ENCODE measurements at regions not wholly inside any gene's neighbourhood (a gene's known extent, or its start where the extent isn't known, plus 50 kb on each side); places are given as distances from the start of the nearest gene placed in this dataset.

DNA sequence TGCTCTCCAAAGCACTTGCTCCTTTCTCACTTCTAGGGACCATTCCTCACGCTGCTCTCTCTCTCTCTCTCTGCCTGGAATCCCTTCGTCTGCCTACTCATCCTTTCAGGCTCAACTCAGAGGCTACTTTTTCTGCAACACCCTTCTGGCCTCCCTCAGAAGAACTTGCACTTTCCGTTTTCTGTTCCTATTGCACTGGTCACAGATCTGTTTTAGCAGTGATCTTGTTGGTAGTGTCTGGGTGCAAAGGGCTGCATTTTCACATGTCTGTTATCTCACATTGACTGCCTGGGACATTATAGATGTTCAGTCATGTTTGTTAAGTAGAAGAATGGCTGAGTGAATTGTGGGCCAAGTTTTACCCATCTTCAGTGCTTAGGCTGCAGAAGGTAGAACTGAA lies 63.5 kb downstream of the RIN2 start:
- Histone ChIP-seq H3K27me3 (no peaks in the 10 kb centered on the region), H3K27ac (no peak overlapping the region), H3K9me3 (replicated peaks in 1 of 3) (no peaks in the 10 kb centered on the region), H3K4me1 (replicated peaks in 1 of 2) (no peaks in the 10 kb centered on the region), H3K36me3 (replicated peaks in 1 of 2) (no peaks in the 10 kb centered on the region), H3K4me3 (no peak overlapping the region)
- no peak for DNase-seq
- no peak for TF ChIP-seq POLR2A (IDR thresholded peaks at IDR 0.05)
- TF ChIP-seq, protein P1, sequence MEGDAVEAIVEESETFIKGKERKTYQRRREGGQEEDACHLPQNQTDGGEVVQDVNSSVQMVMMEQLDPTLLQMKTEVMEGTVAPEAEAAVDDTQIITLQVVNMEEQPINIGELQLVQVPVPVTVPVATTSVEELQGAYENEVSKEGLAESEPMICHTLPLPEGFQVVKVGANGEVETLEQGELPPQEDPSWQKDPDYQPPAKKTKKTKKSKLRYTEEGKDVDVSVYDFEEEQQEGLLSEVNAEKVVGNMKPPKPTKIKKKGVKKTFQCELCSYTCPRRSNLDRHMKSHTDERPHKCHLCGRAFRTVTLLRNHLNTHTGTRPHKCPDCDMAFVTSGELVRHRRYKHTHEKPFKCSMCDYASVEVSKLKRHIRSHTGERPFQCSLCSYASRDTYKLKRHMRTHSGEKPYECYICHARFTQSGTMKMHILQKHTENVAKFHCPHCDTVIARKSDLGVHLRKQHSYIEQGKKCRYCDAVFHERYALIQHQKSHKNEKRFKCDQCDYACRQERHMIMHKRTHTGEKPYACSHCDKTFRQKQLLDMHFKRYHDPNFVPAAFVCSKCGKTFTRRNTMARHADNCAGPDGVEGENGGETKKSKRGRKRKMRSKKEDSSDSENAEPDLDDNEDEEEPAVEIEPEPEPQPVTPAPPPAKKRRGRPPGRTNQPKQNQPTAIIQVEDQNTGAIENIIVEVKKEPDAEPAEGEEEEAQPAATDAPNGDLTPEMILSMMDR (IDR thresholded peaks at IDR 0.05): no peak
- WGBS, 4 donors: 87 to 98% (median 89%) methylated on average over 3 of the region's 3 CpGs
- intact Hi-C loops (cut with DNase I): no loop called here

DNA sequence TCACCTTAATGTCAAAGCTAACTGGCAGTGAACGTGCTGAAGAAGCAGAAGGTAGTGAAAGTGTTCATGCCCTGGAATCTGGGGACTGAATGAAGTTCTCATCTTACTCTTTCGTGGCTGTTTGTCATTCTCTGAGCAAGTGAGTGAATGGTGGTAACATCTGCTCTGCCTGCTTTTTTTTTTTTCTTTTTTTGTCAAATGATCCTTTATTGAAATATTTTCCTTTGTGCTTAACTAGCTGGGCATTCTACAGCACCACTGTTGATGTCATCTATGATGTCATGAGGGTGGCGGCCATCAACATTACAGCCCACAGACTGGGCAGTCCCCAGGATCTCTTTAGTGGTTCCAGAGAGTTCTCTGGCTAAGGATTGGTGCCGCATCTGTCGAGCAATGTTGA lies 65.2 kb downstream of the RIN2 start:
- WGBS, 4 donors: 89 to 97% (median 95%) methylated on average over 5 of the region's 5 CpGs
- no peak for DNase-seq
- TF ChIP-seq, protein P1 (IDR thresholded peaks at IDR 0.05): no peak
- TF ChIP-seq POLR2A (IDR thresholded peaks at IDR 0.05): no peak
- H3K27ac ChIP-seq: no peak overlapping the region
- no peaks in the 10 kb centered on the region for H3K27me3 ChIP-seq
- no peaks in the 10 kb centered on the region for H3K9me3 ChIP-seq (replicated peaks in 1 of 3)
- intact Hi-C loops (cut with DNase I): no loop called here
- H3K4me1 ChIP-seq (replicated peaks in 1 of 2): no peaks in the 10 kb centered on the region
- no peaks in the 10 kb centered on the region for H3K36me3 ChIP-seq (replicated peaks in 1 of 2)
- no peak overlapping the region for H3K4me3 ChIP-seq

DNA sequence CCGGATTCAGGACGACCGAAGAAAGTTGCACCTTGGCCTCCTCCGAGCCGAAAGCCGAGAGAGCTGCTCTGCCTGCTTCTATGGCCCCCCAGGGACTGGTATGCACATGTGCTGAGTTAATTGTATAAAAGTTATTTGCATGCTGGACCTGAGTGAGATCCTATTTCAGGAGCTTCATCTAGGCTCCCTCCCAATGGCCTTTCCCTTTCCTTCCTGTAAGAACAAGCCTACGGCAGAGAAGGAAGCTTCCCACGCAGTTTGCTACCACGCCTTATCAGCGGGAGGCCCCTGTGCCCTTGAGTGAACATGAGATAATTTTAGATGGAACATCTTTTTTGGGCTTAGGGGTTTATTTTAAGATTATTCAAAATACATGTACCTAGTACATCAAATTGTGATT lies 65.9 kb downstream of the RIN2 start:
- Histone ChIP-seq H3K36me3 (replicated peaks in 1 of 2) (no peaks in the 10 kb centered on the region), H3K27ac (peak overlapping the region in 1 of 5 donors; percentile 42), H3K4me3 (no peak overlapping the region), H3K9me3 (replicated peaks in 1 of 3) (no peaks in the 10 kb centered on the region), H3K27me3 (no peaks in the 10 kb centered on the region), H3K4me1 (replicated peaks in 1 of 2) (no peaks in the 10 kb centered on the region)
- TF ChIP-seq, protein P1 (IDR thresholded peaks at IDR 0.05): no peak
- no peak for TF ChIP-seq POLR2A (IDR thresholded peaks at IDR 0.05)
- WGBS, 4 donors: 69 to 81% (median 74%) methylated on average over 7 to 10 of the region's 10 CpGs
- intact Hi-C loops (cut with DNase I): no loop called here
- no peak for DNase-seq

DNA sequence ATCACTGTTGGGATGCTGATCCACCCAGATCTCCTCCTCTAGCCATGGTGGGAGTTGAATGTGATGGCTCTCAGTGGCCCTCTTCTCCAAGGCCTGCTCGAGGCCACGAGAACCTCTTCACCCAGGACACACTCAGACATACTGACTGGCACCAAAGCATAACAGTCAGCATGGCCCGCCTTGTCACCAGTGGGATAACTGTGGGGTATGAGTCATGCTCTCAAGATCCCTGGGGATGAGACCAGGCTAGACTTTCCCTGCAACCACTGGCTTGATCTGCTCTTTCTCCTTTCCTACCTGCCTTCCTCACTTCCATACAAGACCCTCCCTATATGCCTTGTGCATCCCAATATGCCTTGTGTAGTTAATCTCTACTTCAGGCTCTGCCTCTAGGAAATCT lies 66.8 kb downstream of the RIN2 start:
- no peak overlapping the region for H3K27ac ChIP-seq
- H3K4me1 ChIP-seq (replicated peaks in 1 of 2): no peaks in the 10 kb centered on the region
- H3K4me3 ChIP-seq: no peak overlapping the region
- TF ChIP-seq, protein P1 (IDR thresholded peaks at IDR 0.05): no peak
- TF ChIP-seq POLR2A (IDR thresholded peaks at IDR 0.05): no peak
- H3K27me3 ChIP-seq: no peaks in the 10 kb centered on the region
- H3K9me3 ChIP-seq (replicated peaks in 1 of 3): no peaks in the 10 kb centered on the region
- no peak for DNase-seq
- no peaks in the 10 kb centered on the region for H3K36me3 ChIP-seq (replicated peaks in 1 of 2)
- intact Hi-C loops (cut with DNase I): no loop called here
- WGBS, 4 donors: 92 to 100% (median 96%) methylated on average over 3 of the region's 3 CpGs

All from adrenal gland (tissue), 9 donors.